ENCODE measurements at regions not wholly inside any gene's neighbourhood (a gene's known extent, or its start where the extent isn't known, plus 50 kb on each side); places are given as distances from the start of the nearest gene placed in this dataset.

DNA sequence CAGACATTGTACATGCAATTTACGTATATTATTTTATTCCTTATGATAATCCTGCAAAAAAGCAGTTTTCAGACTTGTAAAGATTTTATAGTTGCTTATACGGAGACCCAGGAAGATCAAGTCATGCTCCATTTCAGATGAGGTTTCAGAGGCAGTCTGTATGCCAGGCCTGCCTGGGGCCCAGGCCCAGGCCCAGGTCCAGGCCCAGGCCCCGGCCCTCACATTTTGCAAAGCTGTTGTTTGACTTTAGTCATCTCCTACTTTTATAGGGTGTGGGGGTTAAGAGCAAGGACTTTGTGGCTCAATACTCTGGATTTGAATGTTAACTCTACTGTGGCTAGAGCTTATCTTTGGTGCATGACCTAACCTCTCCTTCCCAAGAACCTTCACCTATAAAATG is 217.9 kb downstream of the SAMD5 start:
- H3K4me3 ChIP-seq, result no peak overlapping the region
- no peak overlapping the region for H3K27ac ChIP-seq
- ATAC-seq (no peak), DNase-seq (no peak)
- H3K9me3 ChIP-seq, result peaks cover 0 to 7% (median 0%) of the 10 kb centered on the region in 3 donors
- WGBS, 2 donors, result 87 to 89% methylated on average over 3 of the region's 3 CpGs
- TF ChIP-seq POLR2A (IDR thresholded peaks at IDR 0.05) (no peak), CTCF (IDR thresholded peaks at IDR 0.05) (no peak)
- H3K27me3 ChIP-seq, result no peaks in the 10 kb centered on the region
- no peaks in the 10 kb centered on the region for H3K36me3 ChIP-seq (replicated peaks in 1 of 2; ENCODE audit: insufficient read depth in 1 of 2, low read depth in 2 of 2)
- intact Hi-C loops (cut with DNase I), result no loop called here
- H3K4me1 ChIP-seq, result no peaks in the 10 kb centered on the region

- Histone ChIP-seq H3K27me3 (no peaks in the 10 kb centered on the region), H3K36me3 (replicated peaks in 1 of 2; ENCODE audit: insufficient read depth in 1 of 2, low read depth in 2 of 2) (no peaks in the 10 kb centered on the region), H3K27ac (no peak overlapping the region), H3K4me1 (no peaks in the 10 kb centered on the region), H3K4me3 (no peak overlapping the region), H3K9me3 (no peaks in the 10 kb centered on the region)
- intact Hi-C loops (cut with DNase I), result no loop called here
- TF ChIP-seq CTCF (IDR thresholded peaks at IDR 0.05) (no peak), POLR2A (IDR thresholded peaks at IDR 0.05) (no peak)
- ATAC-seq (no peak), DNase-seq (no peak)
- 54 to 66% methylated on average over 4 of the region's 4 CpGs for WGBS, 2 donors
Observed at GRCh38 chr6:147728903-147729302, 220.4 kb downstream of the SAMD5 start.

- no peak for ATAC-seq
- no peaks in the 10 kb centered on the region for H3K36me3 ChIP-seq (replicated peaks in 1 of 2; ENCODE audit: insufficient read depth in 1 of 2, low read depth in 2 of 2)
- no peaks in the 10 kb centered on the region for H3K9me3 ChIP-seq
- H3K4me3 ChIP-seq, result no peak overlapping the region
- H3K27ac ChIP-seq, result no peak overlapping the region
- TF ChIP-seq POLR2A (IDR thresholded peaks at IDR 0.05) (no peak), CTCF (IDR thresholded peaks at IDR 0.05) (no peak)
- no peaks in the 10 kb centered on the region for H3K27me3 ChIP-seq
- 69 to 80% methylated on average over 5 of the region's 5 CpGs for WGBS, 2 donors
- H3K4me1 ChIP-seq, result peaks cover 2% of the 10 kb centered on the region
- intact Hi-C loops (cut with DNase I), result no loop called here
- no peak for DNase-seq
Observed at GRCh38 chr6:147733686-147734085, 225.2 kb downstream of the SAMD5 start.

- 88 to 90% methylated on average over 8 of the region's 8 CpGs for WGBS, 2 donors
- Histone ChIP-seq H3K27ac (no peak overlapping the region), H3K9me3 (no peaks in the 10 kb centered on the region), H3K4me3 (no peak overlapping the region), H3K36me3 (replicated peaks in 1 of 2; ENCODE audit: insufficient read depth in 1 of 2, low read depth in 2 of 2) (no peaks in the 10 kb centered on the region), H3K4me1 (peaks cover 7% of the 10 kb centered on the region), H3K27me3 (no peaks in the 10 kb centered on the region)
- intact Hi-C loops (cut with DNase I), result no loop called here
- ATAC-seq (no peak), DNase-seq (no peak)
- TF ChIP-seq CTCF (IDR thresholded peaks at IDR 0.05), result no peak
- no peak for TF ChIP-seq POLR2A (IDR thresholded peaks at IDR 0.05)
Observed at GRCh38 chr6:147734151-147734550, 225.7 kb downstream of the SAMD5 start.

DNA sequence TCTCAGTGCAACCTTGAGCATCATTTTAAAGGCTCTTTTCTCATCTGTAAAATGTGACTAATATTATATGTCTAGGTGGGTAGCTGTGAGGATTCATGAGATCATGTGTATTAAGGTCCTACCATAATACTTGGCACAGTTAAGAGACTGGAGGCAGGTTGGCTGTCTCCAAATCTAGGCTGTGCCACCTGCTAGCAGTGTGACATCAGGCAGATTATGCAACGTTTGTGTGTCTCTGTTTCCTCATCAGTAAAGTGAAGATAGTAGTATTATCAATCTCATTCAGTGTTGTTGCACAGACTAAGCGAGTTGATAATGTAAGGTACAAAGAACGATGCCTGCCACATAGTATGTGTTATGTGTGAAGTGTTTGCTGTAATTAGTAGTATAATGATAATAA is 227.4 kb downstream of the SAMD5 start:
- Histone ChIP-seq H3K27ac (no peak overlapping the region), H3K4me1 (peaks cover 10% of the 10 kb centered on the region), H3K4me3 (no peak overlapping the region), H3K36me3 (replicated peaks in 1 of 2; ENCODE audit: insufficient read depth in 1 of 2, low read depth in 2 of 2) (no peaks in the 10 kb centered on the region), H3K27me3 (no peaks in the 10 kb centered on the region), H3K9me3 (no peaks in the 10 kb centered on the region)
- WGBS, 2 donors, result 56% methylated on average over 3 of the region's 3 CpGs
- no peak for DNase-seq
- no peak for TF ChIP-seq CTCF (IDR thresholded peaks at IDR 0.05)
- TF ChIP-seq POLR2A (IDR thresholded peaks at IDR 0.05), result no peak
- ATAC-seq, result no peak
- intact Hi-C loops (cut with DNase I), result no loop called here

Data from body of pancreas (tissue), 4 donors.